GM13976 (cell line): ENCODE measurements at regions not wholly inside any gene's neighbourhood (a gene's known extent, or its start where the extent isn't known, plus 50 kb on each side); places are given as distances from the start of the nearest gene placed in this dataset.
A peak's percentile ranks its signal among the peaks of the same experiment; 100 is the strongest.

Source experiments
- DNase-seq: peaks from one replicate; pipeline ENCODE4 v3.0.0; 2012; ENCODE audit warnings: low spot score
- CTCF ChIP-seq: IDR thresholded peaks from 2 replicates; pipeline ENCODE4 v1.5.1; 2012; ENCODE audit warnings: borderline replicate concordance, mild to moderate bottlenecking; ENCODE audit not compliant: insufficient read depth; ENCODE audit errors: extremely low read depth, missing control alignments, control extremely low read depth
- in situ Hi-C: fragments of 300-500 bp; cut with MboI; formaldehyde crosslinking; loops from one replicate; pipeline ENCODE4 v1.12.0; 2022; ENCODE audit warnings: low sequenced_read_pairs, mixed read lengths, inconsistent platforms; ENCODE audit not compliant: unreplicated experiment

DNA sequence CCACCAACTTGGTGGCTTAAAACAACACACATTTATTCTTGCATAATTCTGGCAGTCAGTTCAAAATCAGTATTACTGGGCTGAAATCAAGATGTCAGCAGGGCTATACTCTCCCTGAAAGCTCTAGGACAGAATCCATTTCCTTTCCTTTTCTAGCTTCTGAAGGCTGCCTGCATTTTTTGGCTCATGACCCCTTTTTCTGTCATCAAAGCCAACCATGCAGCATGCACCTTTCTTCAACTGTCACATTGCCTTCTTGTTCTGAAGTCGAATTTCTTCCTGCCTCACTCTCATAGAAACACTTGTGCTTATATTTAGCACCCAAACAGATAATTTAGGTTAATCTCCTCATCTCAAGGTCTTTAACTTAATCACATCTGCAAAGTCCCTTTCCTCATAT is 79.8 kb upstream of the PPP1R2C start:
- TF ChIP-seq CTCF = no peak
- no peak for DNase-seq
- in situ Hi-C loops = no loop called here

- TF ChIP-seq CTCF = no peak
- DNase-seq = no peak
- in situ Hi-C loops = no loop called here
Observed at GRCh38 chrX:42869011-42869410, 91.0 kb upstream of the PPP1R2C start.

GRCh38 chrX:42869659-42870476 is 91.9 kb upstream of the PPP1R2C start:
- TF ChIP-seq CTCF = no peak
- in situ Hi-C loops = no loop called here
- DNase-seq = peak; percentile 3

DNA sequence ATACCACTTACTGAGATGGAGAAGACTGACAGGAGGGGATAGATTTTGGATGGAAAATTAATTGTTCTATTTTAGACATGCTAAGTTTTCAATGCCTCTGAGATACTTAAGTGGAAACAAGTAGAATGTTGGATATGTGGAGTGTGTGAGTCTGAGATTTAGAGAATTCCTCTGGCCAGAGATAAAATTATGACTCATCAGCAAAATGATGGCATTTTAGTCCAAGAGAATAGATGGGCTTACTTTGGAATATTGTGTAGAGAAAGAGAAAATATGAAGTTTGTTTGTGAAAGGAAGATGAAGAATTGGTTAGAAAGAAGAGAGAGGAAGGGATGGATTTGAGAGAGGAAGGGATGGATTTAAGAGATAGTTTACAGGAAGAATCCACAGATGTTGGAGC is 108.6 kb upstream of the PPP1R2C start:
- TF ChIP-seq CTCF = no peak
- no peak for DNase-seq
- in situ Hi-C loops = no loop called here

- TF ChIP-seq CTCF = no peak
- DNase-seq = no peak
- in situ Hi-C loops = no loop called here
Observed at GRCh38 chrX:42900947-42901346, 123.0 kb upstream of the PPP1R2C start.

GRCh38 chrX:42902513-42902912 is 124.5 kb upstream of the PPP1R2C start:
- TF ChIP-seq CTCF = no peak
- in situ Hi-C loops = no loop called here
- no peak for DNase-seq
